ENCODE measurements at regions not wholly inside any gene's neighbourhood (a gene's known extent, or its start where the extent isn't known, plus 50 kb on each side); places are given as distances from the start of the nearest gene placed in this dataset.

DNA sequence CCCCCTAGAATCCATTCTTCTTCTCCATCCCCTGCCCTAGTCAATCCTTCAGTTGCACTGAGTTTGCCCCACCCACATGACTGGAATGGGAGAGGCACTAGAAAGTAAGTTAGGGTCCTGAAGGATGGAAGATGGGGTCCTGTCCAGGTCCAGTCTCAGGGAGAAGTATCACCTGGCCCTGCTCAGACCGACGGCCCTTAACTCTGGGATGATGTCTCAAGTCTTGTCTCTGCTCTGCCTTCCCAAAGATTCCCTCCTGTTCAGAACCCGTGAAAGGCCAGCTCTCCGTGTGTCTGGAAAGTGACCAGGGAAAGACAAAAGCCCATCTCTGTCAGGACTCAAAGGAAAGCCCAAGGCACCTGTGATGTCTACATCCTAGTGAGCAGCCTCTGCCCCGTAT is 88.8 kb downstream of the OAT start:
- TF ChIP-seq EZH2phosphoT487 (IDR thresholded peaks at IDR 0.05; ENCODE audit: low read depth, severe bottlenecking, unreplicated experiment) (no peak), EZH2 (IDR thresholded peaks at IDR 0.05; ENCODE audit: borderline replicate concordance) (no peak)
- TF ChIP-seq, protein P1, sequence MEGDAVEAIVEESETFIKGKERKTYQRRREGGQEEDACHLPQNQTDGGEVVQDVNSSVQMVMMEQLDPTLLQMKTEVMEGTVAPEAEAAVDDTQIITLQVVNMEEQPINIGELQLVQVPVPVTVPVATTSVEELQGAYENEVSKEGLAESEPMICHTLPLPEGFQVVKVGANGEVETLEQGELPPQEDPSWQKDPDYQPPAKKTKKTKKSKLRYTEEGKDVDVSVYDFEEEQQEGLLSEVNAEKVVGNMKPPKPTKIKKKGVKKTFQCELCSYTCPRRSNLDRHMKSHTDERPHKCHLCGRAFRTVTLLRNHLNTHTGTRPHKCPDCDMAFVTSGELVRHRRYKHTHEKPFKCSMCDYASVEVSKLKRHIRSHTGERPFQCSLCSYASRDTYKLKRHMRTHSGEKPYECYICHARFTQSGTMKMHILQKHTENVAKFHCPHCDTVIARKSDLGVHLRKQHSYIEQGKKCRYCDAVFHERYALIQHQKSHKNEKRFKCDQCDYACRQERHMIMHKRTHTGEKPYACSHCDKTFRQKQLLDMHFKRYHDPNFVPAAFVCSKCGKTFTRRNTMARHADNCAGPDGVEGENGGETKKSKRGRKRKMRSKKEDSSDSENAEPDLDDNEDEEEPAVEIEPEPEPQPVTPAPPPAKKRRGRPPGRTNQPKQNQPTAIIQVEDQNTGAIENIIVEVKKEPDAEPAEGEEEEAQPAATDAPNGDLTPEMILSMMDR (IDR thresholded peaks at IDR 0.05; ENCODE audit: poor library complexity): no peak
